IPS-18c (cell line): ENCODE measurements at regions not wholly inside any gene's neighbourhood (a gene's known extent, or its start where the extent isn't known, plus 50 kb on each side); places are given as distances from the start of the nearest gene placed in this dataset.
"Not testable (repeated sequence)": the region's sequence is repeated elsewhere in the genome, so short reads cannot be mapped to it uniquely, and the experiment has no call there.

Source experiments
- H3K4me3 ChIP-seq: 2 replicates; pipeline ENCODE4 v1.7.0; 2013; ENCODE audit warnings: low read depth, mild to moderate bottlenecking, low read length, moderate library complexity; ENCODE audit not compliant: insufficient read depth
- H3K9me3 ChIP-seq: one replicate; pipeline ENCODE4 v1.6.1; 2013; ENCODE audit warnings: mild to moderate bottlenecking, low read length, moderate library complexity; ENCODE audit not compliant: control insufficient read depth, insufficient read depth

- Histone ChIP-seq H3K4me3 (no peak overlapping the region), H3K9me3 (peaks cover 2% of the 10 kb centered on the region)
Measured at GRCh38 chr15:31212326-31213080, 111.0 kb upstream of the TRPM1 start.

- H3K4me3 ChIP-seq, result no peak overlapping the region
- H3K9me3 ChIP-seq, result no peaks in the 10 kb centered on the region
Measured at GRCh38 chr15:31214158-31214863, 112.3 kb upstream of the KLF13 start.

- Histone ChIP-seq H3K4me3 (peak overlapping the region; percentile 60), H3K9me3 (no peaks in the 10 kb centered on the region)
Measured at GRCh38 chr15:31214864-31215489, 111.7 kb upstream of the KLF13 start.

- Histone ChIP-seq H3K9me3 (no peaks in the 10 kb centered on the region), H3K4me3 (peak overlapping the region; percentile 60)
Measured at GRCh38 chr15:31215490-31216214, 111.0 kb upstream of the KLF13 start.

GRCh38 chr15:31216215-31216911 is 110.3 kb upstream of the KLF13 start:
- Histone ChIP-seq H3K9me3 (no peaks in the 10 kb centered on the region), H3K4me3 (peak overlapping the region; percentile 49)

- peak overlapping the region; percentile 49; the same call in 1 of the 2 replicates for H3K4me3 ChIP-seq
- H3K9me3 ChIP-seq, result no peaks in the 10 kb centered on the region
Measured at GRCh38 chr15:31217067-31217466, 109.6 kb upstream of the KLF13 start.

GRCh38 chr15:31217566-31218270 is 108.9 kb upstream of the KLF13 start:
- H3K9me3 ChIP-seq, result no peaks in the 10 kb centered on the region
- H3K4me3 ChIP-seq, result no peak overlapping the region

- Histone ChIP-seq H3K9me3 (no peaks in the 10 kb centered on the region), H3K4me3 (no peak overlapping the region)
Measured at GRCh38 chr15:31219221-31219620, 107.4 kb upstream of the KLF13 start.

- H3K9me3 ChIP-seq, result no peaks in the 10 kb centered on the region
- H3K4me3 ChIP-seq, result no peak overlapping the region
Measured at GRCh38 chr15:31221936-31222515, 104.6 kb upstream of the KLF13 start.

GRCh38 chr15:31222773-31223341 is 103.8 kb upstream of the KLF13 start:
- H3K9me3 ChIP-seq, result no peaks in the 10 kb centered on the region
- H3K4me3 ChIP-seq, result no peak overlapping the region

GRCh38 chr15:31223478-31224350 is 102.9 kb upstream of the KLF13 start:
- no peak overlapping the region for H3K4me3 ChIP-seq
- H3K9me3 ChIP-seq, result no peaks in the 10 kb centered on the region

- not testable (repeated sequence) for H3K9me3 ChIP-seq, H3K4me3 ChIP-seq
Measured at GRCh38 chr15:31224661-31225060, 102.0 kb upstream of the KLF13 start.

GRCh38 chr15:31225356-31225955 is 101.2 kb upstream of the KLF13 start:
- Histone ChIP-seq H3K4me3 (no peak overlapping the region), H3K9me3 (no peaks in the 10 kb centered on the region)

GRCh38 chr15:31226021-31226420 is 100.6 kb upstream of the KLF13 start:
- no peak overlapping the region for H3K4me3 ChIP-seq

GRCh38 chr15:31227235-31227634 is 99.4 kb upstream of the KLF13 start:
- H3K9me3 ChIP-seq, result no peaks in the 10 kb centered on the region
- no peak overlapping the region for H3K4me3 ChIP-seq

More at GRCh38 chr15:31226021-31226420, 100.6 kb upstream of the KLF13 start:
- no peaks in the 10 kb centered on the region for H3K9me3 ChIP-seq
